H1 (cell line): ENCODE measurements at regions not wholly inside any gene's neighbourhood (a gene's known extent, or its start where the extent isn't known, plus 50 kb on each side); places are given as distances from the start of the nearest gene placed in this dataset.

Experiments
- CTCF ChIA-PET: fragments of 300-600 bp; sonication (Branson Sonifier 250); formaldehyde crosslinking; loops from one replicate; lab custom pipeline; 2021; ENCODE audit not compliant: partially characterized antibody; lab: Charles Lee
- POLR2A ChIA-PET: fragments of 300-600 bp; sonication (Branson Sonifier 250); formaldehyde crosslinking; loops from one replicate; lab custom pipeline; 2021; ENCODE audit warnings: inconsistent platforms; ENCODE audit not compliant: partially characterized antibody; lab: Charles Lee
- DNase-seq, 2 experiments: peaks; one replicate each; pipeline versions ENCODE4 v3.0.0 to v3.0.0-alpha.2; 2010 to 2022; ENCODE audit warnings: low spot score in 2 of 2, low read depth in 1 of 2, mixed read lengths in 1 of 2
- FAIRE-seq: peaks from 2 replicates; lab custom pipeline; 2011; peaks lifted over from hg19 to GRCh38; lab: Jason Lieb, UNC
- H2AFZ ChIP-seq: 2 replicates; pipeline ENCODE4 v1.8.1; 2012; ENCODE audit warnings: low read length, inconsistent platforms
- H2AK5ac ChIP-seq: 2 replicates; pipeline ENCODE4 v1.6.1; 2013; ENCODE audit warnings: low read depth, low read length
- H2BK120ac ChIP-seq: replicated peaks from 2 replicates; pipeline ENCODE3; 2013; ENCODE audit warnings: low read depth, low read length, inconsistent platforms
- H2BK12ac ChIP-seq: 2 replicates; pipeline ENCODE4 v1.6.1; 2013; ENCODE audit warnings: low read depth, low read length
- H2BK15ac ChIP-seq: 2 replicates; pipeline ENCODE4 v1.6.1; 2013; ENCODE audit warnings: low read length
- H2BK20ac ChIP-seq: 2 replicates; pipeline ENCODE4 v1.6.1; 2013; ENCODE audit warnings: low read length
- H2BK5ac ChIP-seq: 2 replicates; pipeline ENCODE4 v1.6.1; 2013; ENCODE audit warnings: low read depth, low read length
- H3K14ac ChIP-seq: 2 replicates; pipeline ENCODE4 v1.6.1; 2013; ENCODE audit warnings: inconsistent platforms; ENCODE audit not compliant: insufficient read length
- H3K18ac ChIP-seq: 2 replicates; pipeline ENCODE4 v1.6.1; 2013; ENCODE audit warnings: low read length; ENCODE audit errors: extremely low read depth
- H3K23ac ChIP-seq: 2 replicates; pipeline ENCODE4 v1.6.1; 2013; ENCODE audit warnings: inconsistent platforms; ENCODE audit not compliant: insufficient read length
- H3K23me2 ChIP-seq: 2 replicates; pipeline ENCODE4 v1.6.1; 2013; ENCODE audit warnings: low read depth, low read length
- H3K27ac ChIP-seq: 2 replicates; pipeline ENCODE4 v1.6.1; 2011; ENCODE audit warnings: low read depth, low read length, inconsistent platforms
- H3K27me3 ChIP-seq, 4 experiments: replicated peaks in 1 of 4; 1 replicate in 1 of 4; 2 replicates in 3 of 4; pipeline versions ENCODE4 v1.6.1 to v1.8.1; 2011 to 2013; ENCODE audit warnings: low read length in 3 of 4, mild to moderate bottlenecking in 3 of 4, inconsistent platforms in 2 of 4, mixed read lengths in 2 of 4, moderate library complexity in 1 of 4; ENCODE audit not compliant: control insufficient read depth in 3 of 4, insufficient read depth in 3 of 4; ENCODE audit errors: extremely low read depth in 1 of 4
- H3K36me3 ChIP-seq, 4 experiments: 2 replicates each; pipeline versions ENCODE4 v1.6.1 to v1.8.1; 2011 to 2013; ENCODE audit warnings: mild to moderate bottlenecking in 4 of 4, low read length in 3 of 4, moderate library complexity in 2 of 4, control low read depth in 1 of 4, inconsistent platforms in 1 of 4; ENCODE audit not compliant: insufficient read depth in 4 of 4, control insufficient read depth in 2 of 4
- H3K4ac ChIP-seq: replicated peaks from 2 replicates; pipeline ENCODE3; 2013; ENCODE audit warnings: low read length, low read depth, mixed read lengths, inconsistent platforms; ENCODE audit not compliant: insufficient read length
- H3K4me1 ChIP-seq, 4 experiments: replicated peaks in 1 of 4; 1 replicate in 1 of 4; 2 replicates in 3 of 4; pipeline versions ENCODE4 v1.6.1 to v1.8.1; 2011 to 2013; ENCODE audit warnings: low read length in 3 of 4, inconsistent platforms in 2 of 4, mixed read lengths in 1 of 4; ENCODE audit not compliant: insufficient read depth in 4 of 4, control insufficient read depth in 3 of 4
- H3K4me2 ChIP-seq, 2 experiments: 2 replicates each; pipeline versions ENCODE4 v1.6.1 to v1.8.1; 2011 to 2013; ENCODE audit warnings: low read depth in 2 of 2, low read length in 2 of 2, control low read depth in 1 of 2, inconsistent platforms in 1 of 2, mild to moderate bottlenecking in 1 of 2; ENCODE audit not compliant: insufficient read depth in 1 of 2
- H3K4me3 ChIP-seq, 4 experiments: fragments of 200-600, 300-600 bp in 1 of 4; sonication (generic), shearing (Covaris generic), sonication (Bioruptor Twin) in 1 of 4; 2 replicates each; pipeline versions ENCODE4 v1.5.1 to v1.8.1; 2011 to 2016; ENCODE audit warnings: low read length in 4 of 4, low read depth in 3 of 4, control low read depth in 2 of 4, inconsistent platforms in 2 of 4, mild to moderate bottlenecking in 2 of 4, mixed read lengths in 1 of 4, moderate library complexity in 1 of 4; ENCODE audit not compliant: insufficient read depth in 2 of 4; ENCODE audit errors: extremely low read depth in 1 of 4
- H3K56ac ChIP-seq: replicated peaks from 2 replicates; pipeline ENCODE3; 2013; ENCODE audit warnings: low read depth, mild to moderate bottlenecking, mixed read lengths, low read length, inconsistent platforms; ENCODE audit not compliant: insufficient read length
- H3K79me1 ChIP-seq: 2 replicates; pipeline ENCODE4 v1.6.1; 2013; ENCODE audit warnings: low read depth, low read length, control low read depth
- H3K79me2 ChIP-seq, 2 experiments: 2 replicates each; pipeline versions ENCODE4 v1.6.1 to v1.8.1; 2012 to 2013; ENCODE audit warnings: low read length in 2 of 2, mild to moderate bottlenecking in 2 of 2, inconsistent platforms in 1 of 2; ENCODE audit not compliant: insufficient read depth in 2 of 2, control insufficient read depth in 1 of 2
- H3K9ac ChIP-seq, 4 experiments: replicated peaks in 1 of 4; 1 replicate in 1 of 4; 2 replicates in 3 of 4; pipeline versions ENCODE4 v1.6.1 to v1.8.1; 2011 to 2013; ENCODE audit warnings: low read depth in 3 of 4, low read length in 3 of 4, control low read depth in 2 of 4, mild to moderate bottlenecking in 2 of 4, moderate library complexity in 2 of 4, inconsistent platforms in 1 of 4; ENCODE audit errors: extremely low read depth in 1 of 4
- H3K9me3 ChIP-seq, 2 experiments: 2 replicates each; pipeline versions ENCODE4 v1.6.1 to v1.8.1; 2012 to 2013; ENCODE audit warnings: mild to moderate bottlenecking in 2 of 2, moderate library complexity in 2 of 2, control low read depth in 1 of 2, inconsistent platforms in 1 of 2, low read depth in 1 of 2, low read length in 1 of 2, mixed read lengths in 1 of 2; ENCODE audit not compliant: insufficient read depth in 2 of 2
- H4K20me1 ChIP-seq, 2 experiments: replicated peaks in 1 of 2; 2 replicates each; pipeline versions ENCODE3 to v1.8.1; 2011 to 2013; ENCODE audit warnings: inconsistent platforms in 2 of 2, low read length in 2 of 2, mild to moderate bottlenecking in 1 of 2; ENCODE audit not compliant: insufficient read depth in 2 of 2, control insufficient read depth in 1 of 2
- H4K5ac ChIP-seq: 2 replicates; pipeline ENCODE4 v1.6.1; 2013; ENCODE audit warnings: low read length, low read depth, mixed read lengths, inconsistent platforms; ENCODE audit not compliant: insufficient read length
- H4K8ac ChIP-seq: 2 replicates; pipeline ENCODE4 v1.8.0; 2013; ENCODE audit warnings: mild to moderate bottlenecking, moderate library complexity, low read length, inconsistent platforms; ENCODE audit not compliant: insufficient read depth; ENCODE audit errors: extremely low read depth
- H4K91ac ChIP-seq: replicated peaks from 2 replicates; pipeline ENCODE3; 2013; ENCODE audit warnings: low read length, mixed read lengths, inconsistent platforms; ENCODE audit not compliant: insufficient read length
- BACH1 ChIP-seq: IDR thresholded peaks from 2 replicates; pipeline ENCODE4 v1.6.1; 2012; ENCODE audit warnings: low read length, improper control_type of control experiment
- CHD2 ChIP-seq: IDR thresholded peaks from 2 replicates; pipeline ENCODE4 v1.6.1; 2012; ENCODE audit warnings: low read length, improper control_type of control experiment
- EP300 ChIP-seq, 2 experiments: IDR thresholded peaks; 1 replicate in 1 of 2; 2 replicates in 1 of 2; pipeline ENCODE4 v1.6.1; 2011 to 2012; ENCODE audit warnings: low read depth in 2 of 2, low read length in 2 of 2, mild to moderate bottlenecking in 2 of 2, borderline replicate concordance in 1 of 2, inconsistent platforms in 1 of 2, moderate library complexity in 1 of 2
- JUND ChIP-seq: IDR thresholded peaks from 2 replicates; pipeline ENCODE4 v1.6.1; 2011; ENCODE audit warnings: mild to moderate bottlenecking, improper control_type of control experiment, low read length
- NRF1 ChIP-seq: IDR thresholded peaks from 2 replicates; pipeline ENCODE4 v1.6.1; 2011; ENCODE audit warnings: mild to moderate bottlenecking, low read depth, low read length, improper control_type of control experiment
- PHF8 ChIP-seq: fragments of 200-600 bp; sonication (generic); conservative IDR thresholded peaks from 2 replicates; pipeline ENCODE4 v1.7.1; 2012; ENCODE audit warnings: low read depth, mild to moderate bottlenecking, inconsistent platforms, low read length, moderate library complexity
- POLR2AphosphoS5 ChIP-seq: IDR thresholded peaks from 2 replicates; pipeline ENCODE4 v1.6.1; 2011; ENCODE audit warnings: low read depth, low read length
- RAD21 ChIP-seq, 2 experiments: IDR thresholded peaks in 1 of 2; conservative IDR thresholded peaks in 1 of 2; 2 replicates each; pipeline ENCODE4 v1.6.1; 2011; ENCODE audit warnings: low read depth in 2 of 2, low read length in 2 of 2, improper control_type of control experiment in 1 of 2, inconsistent platforms in 1 of 2, mild to moderate bottlenecking in 1 of 2, moderate library complexity in 1 of 2
- RXRA ChIP-seq: IDR thresholded peaks from 2 replicates; pipeline ENCODE4 v1.6.1; 2011; ENCODE audit warnings: low read depth, mild to moderate bottlenecking, low read length, moderate library complexity; ENCODE audit not compliant: insufficient read depth
- SIN3A ChIP-seq, 2 experiments: IDR thresholded peaks in 1 of 2; conservative IDR thresholded peaks in 1 of 2; 2 replicates each; pipeline ENCODE4 v1.6.1; 2011 to 2012; ENCODE audit warnings: low read length in 2 of 2, improper control_type of control experiment in 1 of 2, low read depth in 1 of 2, mild to moderate bottlenecking in 1 of 2
- SP4 ChIP-seq: IDR thresholded peaks from 2 replicates; pipeline ENCODE4 v1.6.1; 2012; ENCODE audit warnings: low read length, inconsistent platforms
- TCF12 ChIP-seq: IDR thresholded peaks from 2 replicates; pipeline ENCODE4 v1.6.1; 2011; ENCODE audit warnings: low read depth, mild to moderate bottlenecking, low read length
- YY1 ChIP-seq: IDR thresholded peaks from 2 replicates; pipeline ENCODE4 v1.6.1; 2011; ENCODE audit warnings: low read depth, mild to moderate bottlenecking, low read length
- WGBS, 2 experiments: shearing (Covaris generic) in 1 of 2; methylation state at CpG; one replicate each; pipeline versions ENCODE4 v1.1.6 to v1.1.7; 2013 to 2015; ENCODE audit warnings: low lambda C conversion rate in 2 of 2, mixed read lengths in 2 of 2, inconsistent platforms in 1 of 2, low coverage in 1 of 2, missing lambda C conversion rate in 1 of 2; ENCODE audit not compliant: insufficient replicate concordance in 2 of 2, insufficient coverage in 1 of 2, insufficient read length in 1 of 2; ENCODE audit errors: extremely low coverage in 1 of 2, missing lambda C conversion rate in 1 of 2; 5-methylcytosine and 5-hydroxymethylcytosine counted together
- TF ChIP-seq, protein P1 (sequence below): IDR thresholded peaks from 2 replicates; pipeline ENCODE4 v1.6.1; 2011; ENCODE audit warnings: low read length, improper control_type of control experiment

DNA sequence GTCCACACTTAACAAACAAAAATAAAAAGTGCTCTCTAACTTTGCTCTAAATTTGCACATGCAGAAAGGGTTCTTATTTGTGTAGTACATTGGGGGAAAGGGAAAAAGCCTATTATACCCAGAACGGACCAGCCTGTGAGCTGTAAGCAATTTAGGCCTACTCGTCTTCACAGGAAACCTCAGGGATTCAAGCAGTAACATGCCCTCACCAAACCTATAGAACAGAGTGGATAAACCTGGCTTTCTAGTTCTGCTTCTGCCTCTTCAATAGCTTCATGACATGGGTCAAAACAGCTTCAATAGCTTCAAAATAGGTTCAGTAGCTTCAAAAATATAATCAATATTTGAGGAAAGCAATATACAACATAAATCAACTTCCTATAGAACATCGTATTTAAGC, 163.7 kb downstream of the ARL4A start:
- H3K23me2 ChIP-seq: no peaks in the 10 kb centered on the region
- H2AK5ac ChIP-seq: no peak overlapping the region
- no peak overlapping the region for H3K14ac ChIP-seq
- H3K4ac ChIP-seq: no peak overlapping the region
- H3K56ac ChIP-seq: no peak overlapping the region
- H3K79me1 ChIP-seq: no peaks in the 10 kb centered on the region
- H4K91ac ChIP-seq: no peak overlapping the region
- ChIA-PET CTCF (interaction anchor here (1.5 kb wide), 1 partner anchor 11 kb away, joined by 5 read pairs; no protein-coding TSS in a partner anchor), POLR2A (no interaction called here)
- H3K9ac ChIP-seq: no peak overlapping the region
- FAIRE-seq (no peak), DNase-seq (no peak)
- H3K27ac ChIP-seq: no peak overlapping the region
- no peaks in the 10 kb centered on the region for H3K79me2 ChIP-seq
- H3K36me3 ChIP-seq: no peaks in the 10 kb centered on the region
- H4K5ac ChIP-seq: no peak overlapping the region
- H3K4me1 ChIP-seq: no peaks in the 10 kb centered on the region
- no peak overlapping the region for H3K18ac ChIP-seq
- H4K8ac ChIP-seq: no peak overlapping the region
- H3K4me2 ChIP-seq: no peak overlapping the region
- H3K23ac ChIP-seq: no peak overlapping the region
- H3K9me3 ChIP-seq: peaks cover 11 to 13% of the 10 kb centered on the region in 2 experiments
- no peaks in the 10 kb centered on the region for H4K20me1 ChIP-seq
- 86% methylated on average over 3 of the region's 3 CpGs; no CpG with 5 or more reads in 1 of the 2 experiments for WGBS, 2 experiments
- H3K4me3 ChIP-seq: no peak overlapping the region
- no peaks in the 10 kb centered on the region for H3K27me3 ChIP-seq
- no peak overlapping the region for H2AFZ ChIP-seq
- no peak overlapping the region for H2BK15ac ChIP-seq
- H2BK120ac ChIP-seq: no peak overlapping the region
- TF ChIP-seq EP300 (IDR thresholded peaks at IDR 0.05; ENCODE audit: borderline replicate concordance in 1 of 2, low read depth in 2 of 2, low read length in 2 of 2) (no peak), RXRA (no peak), JUND (no peak), TCF12 (no peak), PHF8 (no peak), CHD2 (no peak), SIN3A (conservative IDR thresholded peaks at IDR 0.05 in 1 of 2, IDR thresholded peaks at IDR 0.05 in 1 of 2; ENCODE audit: low read depth in 1 of 2, low read length in 2 of 2) (no peak), POLR2AphosphoS5 (no peak), BACH1 (no peak), YY1 (no peak), NRF1 (no peak), SP4 (no peak), RAD21 (IDR thresholded peaks at IDR 0.05 in 1 of 2, conservative IDR thresholded peaks at IDR 0.05 in 1 of 2; ENCODE audit: low read depth in 2 of 2, low read length in 2 of 2) (no peak)
- TF ChIP-seq, protein P1, sequence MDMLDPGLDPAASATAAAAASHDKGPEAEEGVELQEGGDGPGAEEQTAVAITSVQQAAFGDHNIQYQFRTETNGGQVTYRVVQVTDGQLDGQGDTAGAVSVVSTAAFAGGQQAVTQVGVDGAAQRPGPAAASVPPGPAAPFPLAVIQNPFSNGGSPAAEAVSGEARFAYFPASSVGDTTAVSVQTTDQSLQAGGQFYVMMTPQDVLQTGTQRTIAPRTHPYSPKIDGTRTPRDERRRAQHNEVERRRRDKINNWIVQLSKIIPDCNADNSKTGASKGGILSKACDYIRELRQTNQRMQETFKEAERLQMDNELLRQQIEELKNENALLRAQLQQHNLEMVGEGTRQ: no peak
- H2BK5ac ChIP-seq: no peak overlapping the region
- no peak overlapping the region for H2BK12ac ChIP-seq
- H2BK20ac ChIP-seq: no peak overlapping the region
